C4-2B (cell line): ENCODE measurements at regions not wholly inside any gene's neighbourhood (a gene's known extent, or its start where the extent isn't known, plus 50 kb on each side); places are given as distances from the start of the nearest gene placed in this dataset.
"Not testable (repeated sequence)": the region's sequence is repeated elsewhere in the genome, so short reads cannot be mapped to it uniquely, and the experiment has no call there.

Source experiments
- CTCF ChIP-seq: fragments of 450-650 bp; conservative IDR thresholded peaks from 2 replicates; pipeline ENCODE4 v1.5.1; 2017; ENCODE audit warnings: mild to moderate bottlenecking
- ZFX ChIP-seq: fragments of 450-650 bp; IDR thresholded peaks from 2 replicates; pipeline ENCODE4 v1.6.1; 2017

DNA sequence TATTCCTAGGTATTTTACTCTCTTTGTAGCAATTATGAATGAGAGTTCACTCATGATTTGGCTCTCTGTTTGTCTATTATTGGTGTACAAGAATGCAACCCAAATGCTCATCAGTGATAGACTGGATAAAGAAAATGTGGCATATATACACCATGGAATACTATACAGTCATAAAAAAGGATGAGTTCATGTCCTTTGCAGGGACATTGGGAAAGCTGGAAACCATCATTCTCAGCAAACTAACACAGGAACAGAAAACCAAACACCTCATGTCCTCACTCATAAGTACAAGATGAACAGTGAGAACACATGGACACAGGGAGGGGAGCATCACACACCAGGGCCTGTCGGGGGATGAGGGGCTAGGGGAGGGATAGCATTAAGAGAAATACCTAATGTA, 71.8 kb downstream of the PRORP start:
- TF ChIP-seq CTCF, ZFX: not testable (repeated sequence)
